ENCODE measurements at regions not wholly inside any gene's neighbourhood (a gene's known extent, or its start where the extent isn't known, plus 50 kb on each side); places are given as distances from the start of the nearest gene placed in this dataset.

DNA sequence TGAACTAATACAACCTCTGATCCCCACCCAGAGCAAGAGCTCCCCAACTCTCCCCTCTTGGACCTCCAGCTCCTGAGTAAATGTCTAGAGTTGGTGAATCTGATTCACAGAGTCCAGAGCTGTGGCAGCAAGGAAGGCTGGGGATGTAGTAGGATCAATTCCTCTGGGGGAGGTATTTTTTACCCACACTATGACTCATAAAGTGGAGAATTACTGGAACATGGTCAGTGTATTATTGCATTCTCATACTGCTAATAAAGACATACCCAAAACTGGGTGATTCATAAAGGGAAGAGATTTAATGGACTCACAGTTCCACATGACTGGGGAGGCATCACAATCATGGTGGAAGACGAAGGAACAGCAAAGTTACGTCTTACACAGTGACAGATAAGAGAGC lies 496.7 kb downstream of the EFNB2 start:
- TF ChIP-seq, protein P1, sequence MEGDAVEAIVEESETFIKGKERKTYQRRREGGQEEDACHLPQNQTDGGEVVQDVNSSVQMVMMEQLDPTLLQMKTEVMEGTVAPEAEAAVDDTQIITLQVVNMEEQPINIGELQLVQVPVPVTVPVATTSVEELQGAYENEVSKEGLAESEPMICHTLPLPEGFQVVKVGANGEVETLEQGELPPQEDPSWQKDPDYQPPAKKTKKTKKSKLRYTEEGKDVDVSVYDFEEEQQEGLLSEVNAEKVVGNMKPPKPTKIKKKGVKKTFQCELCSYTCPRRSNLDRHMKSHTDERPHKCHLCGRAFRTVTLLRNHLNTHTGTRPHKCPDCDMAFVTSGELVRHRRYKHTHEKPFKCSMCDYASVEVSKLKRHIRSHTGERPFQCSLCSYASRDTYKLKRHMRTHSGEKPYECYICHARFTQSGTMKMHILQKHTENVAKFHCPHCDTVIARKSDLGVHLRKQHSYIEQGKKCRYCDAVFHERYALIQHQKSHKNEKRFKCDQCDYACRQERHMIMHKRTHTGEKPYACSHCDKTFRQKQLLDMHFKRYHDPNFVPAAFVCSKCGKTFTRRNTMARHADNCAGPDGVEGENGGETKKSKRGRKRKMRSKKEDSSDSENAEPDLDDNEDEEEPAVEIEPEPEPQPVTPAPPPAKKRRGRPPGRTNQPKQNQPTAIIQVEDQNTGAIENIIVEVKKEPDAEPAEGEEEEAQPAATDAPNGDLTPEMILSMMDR (conservative IDR thresholded peaks at IDR 0.05; ENCODE audit: low read depth, low read length): no peak
- TF ChIP-seq POLR2A (IDR thresholded peaks at IDR 0.05; ENCODE audit: low read depth, low read length) (no peak), RFX5 (IDR thresholded peaks at IDR 0.05; ENCODE audit: low read depth, low read length) (no peak)
- TF ChIP-seq, protein P2, sequence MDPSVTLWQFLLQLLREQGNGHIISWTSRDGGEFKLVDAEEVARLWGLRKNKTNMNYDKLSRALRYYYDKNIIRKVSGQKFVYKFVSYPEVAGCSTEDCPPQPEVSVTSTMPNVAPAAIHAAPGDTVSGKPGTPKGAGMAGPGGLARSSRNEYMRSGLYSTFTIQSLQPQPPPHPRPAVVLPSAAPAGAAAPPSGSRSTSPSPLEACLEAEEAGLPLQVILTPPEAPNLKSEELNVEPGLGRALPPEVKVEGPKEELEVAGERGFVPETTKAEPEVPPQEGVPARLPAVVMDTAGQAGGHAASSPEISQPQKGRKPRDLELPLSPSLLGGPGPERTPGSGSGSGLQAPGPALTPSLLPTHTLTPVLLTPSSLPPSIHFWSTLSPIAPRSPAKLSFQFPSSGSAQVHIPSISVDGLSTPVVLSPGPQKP (IDR thresholded peaks at IDR 0.05; ENCODE audit: borderline replicate concordance, low read depth, low read length): no peak

All from IMR-90 (cell line).